PFSK-1 (cell line): ENCODE measurements at regions not wholly inside any gene's neighbourhood (a gene's known extent, or its start where the extent isn't known, plus 50 kb on each side); places are given as distances from the start of the nearest gene placed in this dataset.

Experiments
- FOXP2 ChIP-seq: optimal IDR thresholded peaks from 2 replicates; pipeline ENCODE3; 2011; ENCODE audit warnings: borderline replicate concordance, control low read depth, inconsistent platforms; ENCODE audit not compliant: insufficient read depth; ENCODE audit errors: extremely low read length, extremely low read depth
- POLR2AphosphoS5 ChIP-seq: IDR thresholded peaks from 2 replicates; pipeline ENCODE4 v1.6.1; 2012; ENCODE audit warnings: low read depth, mild to moderate bottlenecking, control low read depth, low read length, moderate library complexity
- SIN3A ChIP-seq: IDR thresholded peaks from 2 replicates; pipeline ENCODE4 v1.6.1; 2012; ENCODE audit warnings: mild to moderate bottlenecking, low read length, moderate library complexity, borderline replicate concordance; ENCODE audit not compliant: insufficient read depth
- TF ChIP-seq, protein P1 (sequence below), 2 experiments: IDR thresholded peaks; 2 replicates each; pipeline versions ENCODE4 v1.6.1 to v1.8.0; 2011 to 2012; ENCODE audit warnings: low read depth in 2 of 2, low read length in 2 of 2, control low read depth in 1 of 2, inconsistent platforms in 1 of 2, mild to moderate bottlenecking in 1 of 2, moderate library complexity in 1 of 2; ENCODE audit not compliant: insufficient read depth in 1 of 2

GRCh38 chr6:140992678-140993077 is 1140.0 kb upstream of the GJE1 start:
- TF ChIP-seq, protein P1, sequence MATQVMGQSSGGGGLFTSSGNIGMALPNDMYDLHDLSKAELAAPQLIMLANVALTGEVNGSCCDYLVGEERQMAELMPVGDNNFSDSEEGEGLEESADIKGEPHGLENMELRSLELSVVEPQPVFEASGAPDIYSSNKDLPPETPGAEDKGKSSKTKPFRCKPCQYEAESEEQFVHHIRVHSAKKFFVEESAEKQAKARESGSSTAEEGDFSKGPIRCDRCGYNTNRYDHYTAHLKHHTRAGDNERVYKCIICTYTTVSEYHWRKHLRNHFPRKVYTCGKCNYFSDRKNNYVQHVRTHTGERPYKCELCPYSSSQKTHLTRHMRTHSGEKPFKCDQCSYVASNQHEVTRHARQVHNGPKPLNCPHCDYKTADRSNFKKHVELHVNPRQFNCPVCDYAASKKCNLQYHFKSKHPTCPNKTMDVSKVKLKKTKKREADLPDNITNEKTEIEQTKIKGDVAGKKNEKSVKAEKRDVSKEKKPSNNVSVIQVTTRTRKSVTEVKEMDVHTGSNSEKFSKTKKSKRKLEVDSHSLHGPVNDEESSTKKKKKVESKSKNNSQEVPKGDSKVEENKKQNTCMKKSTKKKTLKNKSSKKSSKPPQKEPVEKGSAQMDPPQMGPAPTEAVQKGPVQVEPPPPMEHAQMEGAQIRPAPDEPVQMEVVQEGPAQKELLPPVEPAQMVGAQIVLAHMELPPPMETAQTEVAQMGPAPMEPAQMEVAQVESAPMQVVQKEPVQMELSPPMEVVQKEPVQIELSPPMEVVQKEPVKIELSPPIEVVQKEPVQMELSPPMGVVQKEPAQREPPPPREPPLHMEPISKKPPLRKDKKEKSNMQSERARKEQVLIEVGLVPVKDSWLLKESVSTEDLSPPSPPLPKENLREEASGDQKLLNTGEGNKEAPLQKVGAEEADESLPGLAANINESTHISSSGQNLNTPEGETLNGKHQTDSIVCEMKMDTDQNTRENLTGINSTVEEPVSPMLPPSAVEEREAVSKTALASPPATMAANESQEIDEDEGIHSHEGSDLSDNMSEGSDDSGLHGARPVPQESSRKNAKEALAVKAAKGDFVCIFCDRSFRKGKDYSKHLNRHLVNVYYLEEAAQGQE (IDR thresholded peaks at IDR 0.05; ENCODE audit: insufficient read depth in 1 of 2, low read depth in 2 of 2, low read length in 2 of 2) = no peak
- no peak for TF ChIP-seq SIN3A
- no peak for TF ChIP-seq POLR2AphosphoS5
- TF ChIP-seq FOXP2 = no peak
